ENCODE measurements at regions not wholly inside any gene's neighbourhood (a gene's known extent, or its start where the extent isn't known, plus 50 kb on each side); places are given as distances from the start of the nearest gene placed in this dataset.

DNA sequence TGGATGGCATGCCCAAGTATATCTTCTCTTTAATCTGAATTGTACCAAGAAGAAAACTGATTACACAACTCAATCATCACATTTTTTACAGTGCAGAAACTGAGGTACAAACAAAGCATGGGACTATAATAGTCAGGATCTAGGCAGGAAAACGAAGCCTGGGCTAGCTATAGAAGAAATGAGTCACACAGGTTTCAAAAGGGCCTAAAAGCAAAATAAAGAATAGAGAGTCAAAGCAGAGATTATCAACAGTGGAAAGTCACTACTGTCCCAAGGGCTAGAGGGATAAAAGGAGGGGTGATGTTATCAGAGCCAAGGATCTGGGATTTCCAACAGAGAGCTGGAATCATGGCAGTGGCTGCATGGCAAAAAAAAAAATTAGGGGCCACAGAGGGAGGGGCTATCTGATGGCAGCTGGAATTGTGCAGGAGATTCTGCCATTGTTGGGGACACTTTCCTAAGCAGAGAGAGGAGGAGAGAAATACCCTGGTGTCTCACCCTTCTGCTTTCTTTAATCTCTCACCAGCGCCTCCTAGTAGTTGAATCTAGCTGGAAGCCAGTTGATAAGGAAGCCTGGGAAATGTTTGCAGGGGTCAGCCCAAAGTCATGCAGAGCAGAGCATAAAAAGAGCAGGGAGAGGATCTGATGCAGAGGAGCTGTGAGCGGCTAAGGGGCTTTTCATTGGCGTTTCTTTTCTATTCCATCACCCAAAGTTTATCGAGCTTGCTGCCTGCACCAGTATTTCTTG lies 343.2 kb downstream of the ACTL7B start:
- no peak for DNase-seq (ENCODE audit: low read depth in 2 of 2)

DNA sequence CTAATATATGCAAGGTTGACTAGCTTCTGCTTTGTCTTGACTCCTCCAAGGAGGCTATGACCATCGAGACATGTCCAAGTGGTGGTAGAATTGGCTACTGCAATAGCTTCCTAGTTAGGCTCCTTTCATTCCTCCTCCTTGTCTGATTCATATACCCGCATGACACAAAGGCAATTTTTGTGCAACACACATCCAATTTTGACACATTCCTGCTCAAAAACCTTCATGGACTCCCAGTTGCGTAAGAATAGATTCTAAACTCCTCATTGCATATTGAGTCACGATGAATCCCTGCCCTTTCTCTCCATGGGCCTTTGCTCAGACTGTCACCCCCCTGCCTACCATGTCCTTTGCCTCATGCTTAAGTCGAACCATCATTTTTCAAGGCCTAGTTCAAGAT lies 344.5 kb downstream of the ACTL7B start:
- no peak for DNase-seq (ENCODE audit: low read depth in 2 of 2)

DNA sequence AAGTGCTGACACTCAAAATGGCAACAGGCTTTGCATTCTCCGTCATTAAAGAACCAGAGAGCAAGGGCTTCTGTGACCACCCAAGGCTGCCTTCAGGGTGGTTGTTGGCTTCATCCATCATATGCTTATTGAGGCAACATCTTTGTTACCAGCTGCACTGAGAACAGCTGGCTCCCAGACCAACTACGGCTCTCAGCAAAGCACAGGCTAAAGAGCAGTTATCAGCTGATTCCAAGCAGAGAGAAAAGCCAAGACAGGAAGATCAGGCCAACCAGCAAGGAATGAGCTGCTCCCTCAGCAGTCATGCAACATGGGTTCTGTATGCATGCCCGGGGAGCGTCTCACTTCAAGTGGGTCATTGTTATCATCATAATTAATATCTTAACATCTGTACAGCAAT lies 358.9 kb downstream of the ACTL7B start:
- DNase-seq (ENCODE audit: low read depth in 2 of 2) = no peak

DNA sequence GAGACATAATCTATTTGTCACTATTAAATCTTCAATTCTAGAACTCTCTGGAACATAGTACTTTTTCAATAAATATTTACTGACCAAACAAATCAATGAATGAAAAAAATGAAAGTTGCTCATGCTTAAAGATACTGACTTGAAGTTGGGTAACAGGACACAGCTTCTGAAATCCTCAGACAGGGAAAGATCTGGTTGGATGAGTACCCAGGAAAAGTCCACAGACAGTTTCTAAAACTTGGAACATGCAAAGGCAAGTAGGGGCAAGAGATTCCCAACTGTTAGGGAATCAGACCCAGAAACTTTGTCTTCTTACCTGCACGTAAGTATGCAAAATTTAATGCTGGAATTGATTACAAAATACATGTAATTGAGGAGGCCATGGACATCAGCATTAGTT lies 366.2 kb downstream of the ACTL7B start:
- DNase-seq (ENCODE audit: low read depth in 2 of 2) = no peak

DNA sequence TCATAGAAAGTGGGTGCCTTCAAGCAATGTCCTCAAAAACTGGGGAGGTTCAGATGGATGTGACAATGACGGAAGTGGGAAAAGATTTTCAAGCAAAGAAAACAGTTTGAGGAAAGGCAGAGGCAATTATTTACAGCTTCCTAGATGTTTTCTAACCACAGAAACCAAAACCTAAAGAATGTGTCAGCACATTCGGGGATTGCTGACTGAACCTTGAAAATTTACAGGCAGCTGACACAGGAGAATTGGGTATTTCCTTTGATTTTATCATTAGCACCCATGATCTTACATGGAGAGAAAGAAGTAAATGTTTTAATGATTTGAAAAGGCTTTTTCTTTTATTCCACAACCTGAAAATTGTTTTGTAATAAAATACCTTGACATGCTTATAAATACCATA lies 369.0 kb downstream of the ACTL7B start:
- no peak for DNase-seq (ENCODE audit: low read depth in 2 of 2)

DNA sequence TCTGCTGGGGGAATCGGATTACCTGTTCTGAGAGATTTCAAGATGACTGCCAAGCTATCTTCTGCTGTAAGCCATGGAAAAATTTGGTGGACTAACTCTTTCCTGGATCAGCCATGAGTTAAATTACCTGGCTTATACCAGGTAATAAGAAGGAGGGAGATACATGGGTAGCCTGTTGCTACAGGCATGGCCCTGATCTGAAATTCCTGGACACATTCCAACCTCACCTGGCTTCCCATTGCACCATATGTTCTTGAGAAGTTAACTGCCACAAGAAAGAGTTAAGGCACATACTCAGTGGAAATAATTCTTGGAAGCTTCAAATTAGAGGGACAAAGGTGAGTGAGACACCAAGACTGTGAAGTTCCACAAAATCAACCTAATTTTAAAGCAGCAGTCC lies 371.3 kb downstream of the ACTL7B start:
- no peak for DNase-seq (ENCODE audit: low read depth in 2 of 2)

DNA sequence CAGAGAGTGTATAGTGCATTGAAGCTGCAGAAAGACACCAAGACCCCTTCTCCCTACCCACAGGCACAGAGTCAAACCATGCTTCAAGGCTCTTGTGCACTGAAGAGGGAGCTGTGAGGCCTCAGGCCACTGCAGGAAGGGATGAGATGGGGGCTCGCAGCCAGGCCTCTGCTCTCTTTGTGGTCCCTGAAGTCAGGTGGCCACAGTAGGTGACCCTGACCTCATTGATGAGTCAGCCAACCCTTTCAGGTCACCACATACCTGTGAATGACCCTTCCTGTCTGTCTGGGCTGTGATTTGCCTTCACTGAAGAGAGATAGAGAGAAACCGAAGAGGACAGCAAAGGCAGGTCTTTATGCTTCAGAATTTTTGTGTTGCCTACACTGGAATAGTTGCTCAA lies 372.1 kb downstream of the ACTL7B start:
- DNase-seq (ENCODE audit: low read depth in 2 of 2) = no peak

DNA sequence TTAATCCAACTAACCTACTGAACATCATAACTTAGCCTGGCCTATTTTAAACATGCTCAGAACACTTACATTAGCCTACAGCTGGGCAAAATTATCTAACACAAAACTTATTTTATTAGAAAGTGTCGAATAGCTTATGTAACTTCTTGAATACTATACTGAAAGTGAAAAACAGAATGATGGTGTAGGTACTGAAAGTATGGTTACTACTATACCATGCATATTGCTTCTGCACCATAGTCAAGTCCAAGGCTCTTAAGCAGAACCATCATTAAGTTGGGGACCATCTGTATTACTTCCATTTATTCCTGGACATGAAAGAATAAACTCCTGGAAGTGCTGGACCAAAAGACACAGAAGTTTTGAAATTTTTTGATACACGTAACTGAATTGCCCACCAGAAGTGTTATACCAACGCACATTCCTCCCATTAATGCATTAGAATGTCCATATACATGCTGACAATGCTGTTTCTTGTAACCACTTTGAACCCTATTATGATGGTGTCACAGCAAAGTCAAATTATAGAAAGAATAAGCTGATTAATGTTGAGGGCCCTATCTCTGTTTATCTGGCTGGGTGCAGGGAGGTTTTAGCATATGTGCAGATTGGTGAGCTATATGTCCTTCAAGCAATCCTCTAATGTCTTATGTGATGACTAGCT lies 375.7 kb downstream of the ACTL7B start:
- no peak for DNase-seq (ENCODE audit: low read depth in 2 of 2)

DNA sequence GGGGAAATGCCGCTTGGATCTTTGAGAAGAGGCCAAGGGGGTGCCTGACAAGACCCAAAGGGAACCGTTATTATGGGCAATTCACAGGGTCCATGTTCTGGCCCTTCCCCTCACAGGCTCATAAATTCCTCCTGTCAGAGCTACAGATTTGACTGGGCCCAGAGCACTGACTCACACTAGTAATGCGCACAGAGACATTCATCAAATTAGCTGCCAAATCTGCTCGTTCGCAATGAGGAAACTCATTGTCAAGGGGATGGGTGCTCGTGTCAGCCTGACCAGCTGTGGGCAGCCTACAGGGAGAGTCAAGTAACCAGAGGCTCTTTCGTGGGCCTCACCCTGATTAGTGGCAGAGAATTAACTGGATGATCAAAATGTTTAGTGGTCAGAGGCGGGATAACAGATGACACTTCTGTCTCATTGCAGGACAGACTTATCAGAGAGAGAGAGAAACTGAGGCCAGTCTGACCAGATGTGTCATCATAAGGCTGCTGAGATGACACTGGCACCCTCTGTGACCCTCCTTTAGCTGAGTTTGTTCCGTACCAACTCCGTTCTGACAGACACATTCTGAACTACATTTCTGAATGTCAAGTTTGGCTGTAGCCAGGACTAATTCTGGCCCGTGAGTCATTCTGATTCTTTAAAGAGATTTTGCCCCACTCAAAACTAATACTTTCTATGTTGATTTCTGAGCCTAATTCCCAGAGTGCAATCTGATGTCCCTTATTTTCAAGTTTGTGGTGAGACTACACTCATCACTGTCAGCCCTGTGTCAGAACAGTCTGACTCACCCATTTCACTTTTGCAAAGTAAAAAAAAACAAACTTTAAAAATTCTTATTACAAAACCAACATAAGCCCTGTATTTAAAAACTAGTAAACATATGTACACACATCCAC lies 377.1 kb downstream of the ACTL7B start:
- DNase-seq (ENCODE audit: low read depth in 2 of 2) = no peak

DNA sequence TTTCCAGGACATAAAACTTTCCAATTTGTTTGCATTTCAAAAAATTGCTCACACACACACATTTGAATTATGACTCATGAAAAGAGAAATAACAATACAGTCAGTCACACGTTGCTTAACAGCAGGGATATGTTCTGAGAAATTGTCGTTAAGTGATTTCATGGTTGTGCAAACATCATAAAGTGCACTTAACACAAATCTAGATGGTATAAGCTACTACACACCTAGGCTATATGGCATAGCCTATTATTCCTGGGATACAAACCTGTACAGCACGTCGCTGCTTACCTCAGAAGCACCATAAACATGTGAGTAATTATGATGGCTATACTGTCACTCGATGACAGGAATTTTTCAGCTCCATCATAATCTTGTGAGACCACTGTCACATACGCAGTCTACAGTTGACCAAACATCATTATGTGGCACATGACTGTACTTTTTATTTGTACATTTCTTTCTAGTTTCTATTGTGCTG lies 378.2 kb downstream of the ACTL7B start:
- no peak for DNase-seq (ENCODE audit: low read depth in 2 of 2)

DNA sequence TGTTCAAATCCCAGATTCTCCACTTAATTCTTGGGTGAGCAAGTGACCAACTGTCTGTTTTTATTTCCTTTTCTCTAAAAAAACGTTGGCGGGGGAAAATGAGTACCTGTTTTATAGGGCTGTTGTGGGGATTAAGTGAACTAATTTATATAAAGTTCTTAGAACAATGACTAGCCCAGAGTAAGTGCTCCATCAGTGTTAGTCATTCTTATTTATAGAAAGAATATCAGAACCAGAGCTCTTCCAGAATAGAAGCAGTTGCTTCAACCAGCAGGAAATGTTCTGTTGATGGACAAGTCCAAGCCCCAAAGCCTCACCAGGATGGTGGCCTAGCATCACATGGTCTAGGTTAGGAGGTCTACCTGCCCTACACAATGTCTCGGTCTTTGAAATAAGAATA lies 379.2 kb downstream of the ACTL7B start:
- no peak for DNase-seq (ENCODE audit: low read depth in 2 of 2)

DNA sequence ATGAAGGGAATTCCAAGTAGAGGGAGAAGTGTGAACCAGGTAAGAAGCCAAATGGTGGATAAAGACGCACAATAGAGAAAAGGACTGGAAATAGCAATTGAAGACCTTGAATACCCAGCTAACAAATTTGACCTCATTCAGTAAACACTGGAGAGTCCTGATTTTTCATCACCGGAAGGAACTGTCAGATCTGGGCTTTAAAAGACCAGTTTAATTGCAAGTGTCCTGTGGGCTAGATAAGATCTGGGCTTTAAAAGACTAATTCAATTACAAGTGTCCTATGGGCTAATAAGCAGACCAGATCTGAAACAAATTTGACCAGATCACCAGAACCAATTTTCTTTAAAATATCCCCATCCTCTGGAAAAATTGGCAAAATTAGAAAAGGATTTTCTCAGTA lies 380.0 kb downstream of the ACTL7B start:
- no peak for DNase-seq (ENCODE audit: low read depth in 2 of 2)

DNA sequence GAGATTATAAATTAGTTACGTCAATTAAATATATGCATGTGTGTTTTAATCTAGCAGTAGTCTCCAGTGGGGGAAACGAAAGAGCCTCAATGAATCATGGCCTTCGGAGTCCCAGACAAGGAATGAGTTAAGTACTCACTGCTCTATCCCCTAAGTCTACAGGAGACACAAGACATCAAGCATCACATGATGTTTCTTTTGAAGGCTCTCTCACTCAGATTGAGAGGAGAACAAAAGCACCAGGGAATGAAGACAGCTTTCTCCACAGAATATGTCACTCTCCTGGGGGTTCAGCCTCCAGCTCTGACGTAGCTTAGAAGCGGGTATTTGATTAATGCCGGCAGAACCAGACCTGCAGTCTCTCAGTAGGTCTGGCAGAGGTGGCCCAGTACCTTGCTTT lies 381.4 kb downstream of the ACTL7B start:
- DNase-seq (ENCODE audit: low read depth in 2 of 2) = no peak

DNA sequence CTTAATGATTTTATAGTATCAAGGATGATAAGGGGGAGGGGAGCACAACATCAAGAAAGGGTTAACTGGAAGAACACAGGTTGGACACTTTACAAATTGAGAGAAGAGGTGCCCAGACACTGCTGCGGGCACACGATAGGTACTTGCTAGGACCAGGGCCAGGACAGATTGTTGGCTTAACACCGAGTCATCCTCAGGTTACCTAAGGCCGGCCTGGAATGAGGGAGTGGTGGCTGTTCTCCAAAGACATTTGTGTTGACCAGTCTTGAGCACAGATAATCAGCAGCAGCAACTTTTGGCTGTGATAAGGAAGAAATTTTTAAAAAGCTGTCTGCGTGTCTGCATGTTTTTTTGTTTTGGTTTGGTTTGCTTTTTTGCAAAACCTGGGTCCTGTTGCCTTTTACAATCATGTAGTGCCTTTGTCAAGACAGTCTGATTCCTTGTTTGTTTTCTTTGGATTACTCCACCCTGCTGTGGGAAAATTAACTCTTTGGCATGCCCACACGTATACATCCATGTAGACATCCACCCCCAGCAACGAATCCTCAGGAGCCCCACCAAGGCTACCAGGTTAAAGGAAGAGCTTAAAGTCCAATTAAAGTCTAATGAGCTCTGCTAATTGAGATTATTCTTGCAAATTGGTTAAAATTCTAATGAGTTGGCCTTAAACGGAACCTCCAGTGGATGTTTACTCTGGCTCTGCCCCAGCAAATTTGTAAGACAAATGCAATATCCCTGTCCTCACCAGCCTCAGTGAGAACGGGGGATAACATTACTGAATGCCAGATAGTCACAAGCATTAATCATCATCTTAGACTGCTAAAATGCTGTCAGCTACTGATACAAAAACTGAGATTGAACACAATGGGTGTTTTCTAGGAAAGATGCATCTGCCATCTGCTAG lies 382.3 kb downstream of the ACTL7B start:
- DNase-seq (ENCODE audit: low read depth in 2 of 2) = no peak

DNA sequence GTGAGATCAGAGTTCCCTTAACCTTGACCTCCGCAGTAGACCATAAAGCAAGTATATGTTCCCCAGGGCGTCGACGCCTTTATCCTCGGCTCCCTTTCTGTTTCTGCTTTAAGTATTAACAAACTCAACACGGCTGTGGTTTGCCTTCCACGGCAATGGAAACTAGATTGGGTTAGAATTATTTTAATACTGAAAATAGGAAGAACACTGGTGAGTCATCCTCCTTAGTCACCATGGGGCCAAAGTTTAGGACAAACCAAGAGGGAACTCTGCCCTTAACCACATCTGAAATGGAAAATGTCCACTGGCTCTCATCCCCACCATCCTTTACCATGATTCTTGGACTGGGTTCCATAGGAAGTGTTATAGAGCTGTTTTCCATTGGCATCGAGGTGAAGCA lies 386.1 kb downstream of the ACTL7B start:
- DNase-seq (ENCODE audit: low read depth in 2 of 2) = no peak

DNA sequence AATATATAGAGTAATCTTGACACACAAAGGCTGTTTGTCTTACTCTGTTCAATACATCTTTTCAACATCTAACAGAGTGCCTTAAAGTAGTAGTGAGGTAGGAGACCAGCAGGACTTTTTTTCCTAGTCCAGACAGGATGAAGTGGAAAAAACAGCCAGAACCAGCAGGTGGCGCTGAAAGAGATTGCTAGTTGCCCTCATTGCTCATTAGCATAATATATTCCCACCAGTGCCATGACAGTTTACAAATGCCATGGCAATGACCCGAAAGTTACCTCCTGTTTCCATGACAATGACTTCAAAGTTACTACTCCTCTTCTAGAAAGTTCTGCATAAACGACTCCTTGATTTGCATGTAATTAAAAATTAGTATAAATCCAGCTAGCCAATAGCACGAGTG lies 387.4 kb downstream of the ACTL7B start:
- DNase-seq (ENCODE audit: low read depth in 2 of 2) = peak in 1 of 2 donors; percentile 1

DNA sequence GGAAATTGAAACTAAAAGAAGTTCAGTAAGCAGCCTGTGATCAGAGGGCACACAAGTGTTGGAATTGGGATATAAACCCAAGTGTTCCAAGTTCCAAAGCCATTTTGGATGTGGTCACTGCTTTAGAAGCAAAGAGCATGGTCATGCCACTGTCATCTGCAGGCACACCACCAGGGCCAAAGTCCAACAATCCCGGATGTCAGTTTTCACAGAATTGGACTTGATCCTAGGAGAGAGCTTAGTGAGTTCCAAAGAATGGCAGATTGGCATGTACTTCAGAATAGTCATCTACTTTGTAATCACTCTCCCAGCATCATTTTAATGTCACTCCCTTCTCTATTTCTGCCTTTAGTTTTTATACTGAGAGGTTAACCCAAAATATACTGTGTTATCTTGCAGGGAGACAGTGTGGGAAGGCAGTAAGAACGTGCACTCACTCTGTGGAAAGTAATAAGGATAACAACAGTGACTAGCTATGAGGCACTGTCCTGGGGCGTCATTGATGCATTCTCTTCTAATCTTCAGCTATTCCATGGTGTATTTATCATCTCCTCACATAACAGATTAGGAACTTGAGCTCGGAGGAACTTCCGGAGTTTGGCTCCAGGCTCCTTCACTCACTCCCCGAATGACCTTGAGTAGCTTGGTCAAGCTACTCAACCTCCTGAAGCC lies 388.0 kb downstream of the ACTL7B start:
- DNase-seq (ENCODE audit: low read depth in 2 of 2) = no peak

DNA sequence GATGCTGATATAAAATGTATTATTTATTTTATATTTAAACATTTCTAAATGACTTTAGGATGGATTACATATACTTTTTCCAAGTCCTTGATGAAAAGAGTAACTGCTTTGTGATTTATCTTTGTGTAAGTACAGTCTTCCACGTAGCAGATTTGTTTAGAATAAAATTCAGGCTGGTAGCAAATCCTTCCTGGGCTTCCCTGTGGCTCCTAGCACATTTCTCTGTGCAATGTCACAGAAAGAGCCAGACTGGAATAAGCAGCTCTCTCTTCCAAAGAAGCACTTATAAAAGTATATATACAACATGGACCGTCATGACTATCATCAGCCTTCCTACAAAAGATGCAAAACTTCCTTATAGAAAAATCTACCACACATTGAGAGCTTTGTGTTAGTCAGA lies 388.6 kb downstream of the ACTL7B start:
- no peak for DNase-seq (ENCODE audit: low read depth in 2 of 2)

DNA sequence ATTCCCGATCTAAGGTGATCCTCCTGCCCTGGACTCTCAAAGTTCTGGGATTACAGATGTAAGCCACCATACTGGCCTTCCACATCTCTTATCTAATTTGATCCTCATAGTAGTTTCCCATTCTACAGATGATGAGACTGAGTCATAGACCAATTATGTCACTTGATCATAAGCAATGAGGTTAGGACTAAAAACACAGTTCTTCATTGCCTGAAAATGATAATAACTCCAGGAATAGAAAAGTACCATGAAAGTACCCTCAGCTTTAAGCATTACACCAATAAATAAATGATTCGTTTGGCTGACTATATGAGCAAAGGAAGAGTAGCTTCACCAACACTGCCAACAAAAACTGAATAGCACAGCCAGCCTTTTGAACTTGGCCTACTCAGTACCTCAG lies 389.5 kb downstream of the ACTL7B start:
- no peak for DNase-seq (ENCODE audit: low read depth in 2 of 2)

DNA sequence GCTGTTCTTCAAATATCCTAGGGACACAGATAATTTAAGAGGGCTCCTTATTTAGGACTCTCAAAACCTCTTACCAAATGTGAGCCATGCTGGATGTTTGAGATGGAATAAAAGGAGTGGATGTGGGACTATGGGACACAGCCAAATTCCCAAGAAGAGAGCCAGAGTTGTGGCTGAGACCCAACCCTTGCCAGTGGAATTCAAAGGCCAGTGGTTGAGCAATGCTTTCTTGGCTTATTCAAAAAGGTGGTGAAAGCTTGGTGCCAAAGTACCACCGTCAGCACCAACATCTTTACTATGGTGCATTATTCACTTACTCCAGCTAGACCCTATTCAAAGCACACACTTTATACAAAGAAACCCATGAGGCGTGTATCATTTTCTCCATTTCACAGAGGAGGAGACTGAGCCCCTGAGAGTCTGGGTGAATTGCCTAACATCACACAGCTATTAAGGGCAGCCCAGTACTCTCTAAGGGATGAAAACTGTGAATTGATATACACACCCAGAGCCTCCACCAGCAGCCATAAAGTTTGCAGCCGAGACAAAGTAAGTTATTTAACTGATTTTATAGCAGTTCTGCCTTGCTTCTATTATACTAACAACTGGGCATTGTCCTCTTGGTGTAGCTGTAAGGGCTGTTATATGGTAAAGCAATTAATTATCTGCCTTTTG lies 391.7 kb downstream of the ACTL7B start:
- DNase-seq (ENCODE audit: low read depth in 2 of 2) = no peak
